Astrocyte (in vitro differentiated cells and primary cell): ENCODE measurements at regions not wholly inside any gene's neighbourhood (a gene's known extent, or its start where the extent isn't known, plus 50 kb on each side); places are given as distances from the start of the nearest gene placed in this dataset.

Source experiments
- DNase-seq: peaks from one replicate; pipeline ENCODE4 v3.0.0-alpha.2; 2010; ENCODE audit warnings: low read depth
- FAIRE-seq: peaks from 2 replicates; lab custom pipeline; 2011; peaks lifted over from hg19 to GRCh38; lab: Jason Lieb, UNC
- H2AFZ ChIP-seq: 2 replicates; pipeline ENCODE4 v1.6.0; 2012; ENCODE audit warnings: low read depth, low read length, inconsistent platforms
- H3K27ac ChIP-seq: 2 replicates; pipeline ENCODE4 v1.5.1; 2011; ENCODE audit warnings: low read depth, low read length, inconsistent platforms
- H3K27me3 ChIP-seq: 2 replicates; pipeline ENCODE4 v1.6.0; 2011; ENCODE audit warnings: low read length, inconsistent platforms; ENCODE audit not compliant: insufficient read depth
- H3K36me3 ChIP-seq: 2 replicates; pipeline ENCODE4 v1.5.1; 2011; ENCODE audit warnings: low read length, inconsistent platforms; ENCODE audit not compliant: insufficient read depth
- H3K4me1 ChIP-seq: 2 replicates; pipeline ENCODE4 v1.5.1; 2011; ENCODE audit warnings: low read length, inconsistent platforms; ENCODE audit not compliant: insufficient read depth
- H3K4me2 ChIP-seq: 2 replicates; pipeline ENCODE4 v1.6.0; 2012; ENCODE audit warnings: low read length, inconsistent platforms
- H3K4me3 ChIP-seq: 2 replicates; pipeline ENCODE4 v1.5.1; 2011; ENCODE audit warnings: low read depth, mild to moderate bottlenecking, low read length, inconsistent platforms; ENCODE audit not compliant: insufficient read depth
- H3K79me2 ChIP-seq: 2 replicates; pipeline ENCODE4 v1.6.0; 2012; ENCODE audit warnings: mild to moderate bottlenecking, low read length, inconsistent platforms; ENCODE audit not compliant: insufficient read depth
- H3K9ac ChIP-seq: 2 replicates; pipeline ENCODE4 v1.6.0; 2012; ENCODE audit warnings: mild to moderate bottlenecking, low read length, inconsistent platforms
- H3K9me3 ChIP-seq: 2 replicates; pipeline ENCODE4 v1.5.1; 2012; ENCODE audit warnings: low read depth, mild to moderate bottlenecking, low read length, inconsistent platforms; ENCODE audit not compliant: insufficient read depth
- H4K20me1 ChIP-seq: 2 replicates; pipeline ENCODE4 v1.6.0; 2012; ENCODE audit warnings: low read length, inconsistent platforms; ENCODE audit not compliant: insufficient read depth
- H3K27ac Mint-ChIP-seq: one replicate; pipeline ENCODE4 v1.8.0; 2021; ENCODE audit warnings: mild to moderate bottlenecking, mixed read lengths; ENCODE audit not compliant: unreplicated experiment
- H3K27me3 Mint-ChIP-seq: one replicate; pipeline ENCODE4 v1.8.0; 2021; ENCODE audit warnings: low read depth, mixed read lengths; ENCODE audit not compliant: unreplicated experiment
- H3K36me3 Mint-ChIP-seq: one replicate; pipeline ENCODE4 v1.8.0; 2021; ENCODE audit warnings: low read depth, mixed read lengths; ENCODE audit not compliant: unreplicated experiment
- H3K4me1 Mint-ChIP-seq: one replicate; pipeline ENCODE4 v1.8.0; 2021; ENCODE audit warnings: low read depth, mixed read lengths; ENCODE audit not compliant: unreplicated experiment
- H3K4me3 Mint-ChIP-seq: one replicate; pipeline ENCODE4 v1.8.0; 2021; ENCODE audit warnings: mild to moderate bottlenecking, moderate library complexity, mixed read lengths; ENCODE audit not compliant: unreplicated experiment
- H3K9me3 Mint-ChIP-seq: one replicate; pipeline ENCODE4 v1.8.0; 2021; ENCODE audit warnings: mild to moderate bottlenecking, mixed read lengths; ENCODE audit not compliant: unreplicated experiment
- CTCF ChIP-seq: IDR thresholded peaks from 2 replicates; pipeline ENCODE4 v1.5.1; 2011; ENCODE audit warnings: low read depth, mild to moderate bottlenecking, inconsistent platforms, low read length, moderate library complexity; ENCODE audit not compliant: insufficient read depth
- EZH2 ChIP-seq: IDR thresholded peaks from 2 replicates; pipeline ENCODE4 v1.6.1; 2012; ENCODE audit warnings: mild to moderate bottlenecking, low read length, inconsistent platforms; ENCODE audit not compliant: insufficient read depth

GRCh38 chr22:47957649-47958048, 1195.2 kb downstream of the TBC1D22A start:
- no peaks in the 10 kb centered on the region for H3K9me3 Mint-ChIP-seq
- FAIRE-seq: no peak

GRCh38 chr22:47954107-47954506, 1191.7 kb downstream of the TBC1D22A start:
- Histone ChIP-seq H3K79me2 (no peaks in the 10 kb centered on the region), H3K36me3 (no peaks in the 10 kb centered on the region), H4K20me1 (no peaks in the 10 kb centered on the region), H3K4me1 (no peaks in the 10 kb centered on the region), H2AFZ (no peak overlapping the region), H3K9me3 (peaks cover 6% of the 10 kb centered on the region), H3K27me3 (no peaks in the 10 kb centered on the region), H3K4me3 (no peak overlapping the region), H3K27ac (no peak overlapping the region), H3K4me2 (no peak overlapping the region), H3K9ac (no peak overlapping the region)
- Mint-ChIP-seq H3K9me3 (no peaks in the 10 kb centered on the region), H3K4me1 (no peaks in the 10 kb centered on the region), H3K27ac (no peak overlapping the region), H3K27me3 (peaks cover 3% of the 10 kb centered on the region), H3K36me3 (no peaks in the 10 kb centered on the region), H3K4me3 (no peak overlapping the region)
- FAIRE-seq (no peak), DNase-seq (no peak)
- TF ChIP-seq EZH2 (no peak), CTCF (no peak)

More at GRCh38 chr22:47957649-47958048, 1195.2 kb downstream of the TBC1D22A start:
- TF ChIP-seq CTCF: no peak
- no peak for TF ChIP-seq EZH2
- Histone ChIP-seq H3K9ac (no peak overlapping the region), H3K36me3 (no peaks in the 10 kb centered on the region), H3K79me2 (no peaks in the 10 kb centered on the region), H3K27ac (no peak overlapping the region), H3K4me2 (no peak overlapping the region), H2AFZ (no peak overlapping the region), H3K9me3 (no peaks in the 10 kb centered on the region), H4K20me1 (no peaks in the 10 kb centered on the region), H3K4me1 (no peaks in the 10 kb centered on the region), H3K27me3 (no peaks in the 10 kb centered on the region), H3K4me3 (no peak overlapping the region)
- DNase-seq: no peak
- Mint-ChIP-seq H3K27me3 (peaks cover 1% of the 10 kb centered on the region), H3K4me3 (no peak overlapping the region), H3K36me3 (no peaks in the 10 kb centered on the region), H3K4me1 (no peaks in the 10 kb centered on the region), H3K27ac (no peak overlapping the region)

GRCh38 chr22:47944941-47945340, 1182.5 kb downstream of the TBC1D22A start:
- no peaks in the 10 kb centered on the region for H3K36me3 ChIP-seq
- no peak overlapping the region for H3K4me2 ChIP-seq
- no peak overlapping the region for H3K4me3 ChIP-seq
- no peaks in the 10 kb centered on the region for H3K27me3 ChIP-seq
- no peak overlapping the region for H3K27ac ChIP-seq
- Mint-ChIP-seq H3K27ac (no peak overlapping the region), H3K4me3 (no peak overlapping the region), H3K27me3 (peaks cover 17% of the 10 kb centered on the region), H3K4me1 (no peaks in the 10 kb centered on the region), H3K36me3 (no peaks in the 10 kb centered on the region), H3K9me3 (peaks cover 4% of the 10 kb centered on the region)
- H3K9me3 ChIP-seq: peaks cover 15% of the 10 kb centered on the region
- no peak for DNase-seq
- TF ChIP-seq CTCF: no peak
- no peak for TF ChIP-seq EZH2
- H2AFZ ChIP-seq: no peak overlapping the region
- no peaks in the 10 kb centered on the region for H4K20me1 ChIP-seq
- FAIRE-seq: no peak
- no peak overlapping the region for H3K9ac ChIP-seq
- no peaks in the 10 kb centered on the region for H3K79me2 ChIP-seq
- no peaks in the 10 kb centered on the region for H3K4me1 ChIP-seq
